ENCODE measurements at regions not wholly inside any gene's neighbourhood (a gene's known extent, or its start where the extent isn't known, plus 50 kb on each side); places are given as distances from the start of the nearest gene placed in this dataset.

- DNase-seq (ENCODE audit: low spot score) (no peak), ATAC-seq (no peak)
- no peak for TF ChIP-seq ZNF331 (CRISPR knock-in tag; IDR thresholded peaks at IDR 0.05; ENCODE audit: low read depth)
- TF ChIP-seq STAT1 (IDR thresholded peaks at IDR 0.05; ENCODE audit: unreplicated experiment) = no peak
- no peak for TF ChIP-seq EZH2phosphoT487 (IDR thresholded peaks at IDR 0.05; ENCODE audit: unreplicated experiment)
- TF ChIP-seq ZNF114 (CRISPR knock-in tag; IDR thresholded peaks at IDR 0.05) = no peak
- TF ChIP-seq REST (IDR thresholded peaks at IDR 0.05; ENCODE audit: unreplicated experiment) = no peak
- no peak for TF ChIP-seq ETS1 (IDR thresholded peaks at IDR 0.05)
- no peak for TF ChIP-seq CTCF (conservative IDR thresholded peaks at IDR 0.05; ENCODE audit: low read depth in 2 of 2)
- no peak for TF ChIP-seq CREB1 (CRISPR knock-in tag; IDR thresholded peaks at IDR 0.05; ENCODE audit: low read depth)
- no peak for TF ChIP-seq POLR2AphosphoS5 (IDR thresholded peaks at IDR 0.05; ENCODE audit: low read depth)
- TF ChIP-seq ZNF462 (CRISPR knock-in tag; IDR thresholded peaks at IDR 0.05) = no peak
- TF ChIP-seq JUNB (IDR thresholded peaks at IDR 0.05; ENCODE audit: unreplicated experiment) = no peak
- TF ChIP-seq EZH2 (IDR thresholded peaks at IDR 0.05; ENCODE audit: low read depth, unreplicated experiment) = no peak
- H3K4me1 ChIP-seq (ENCODE audit: insufficient read depth) = no peaks in the 10 kb centered on the region
- no peaks in the 10 kb centered on the region for H4K20me1 ChIP-seq (replicated peaks; ENCODE audit: insufficient read depth)
- Mint-ChIP-seq H3K27me3 (ENCODE audit: insufficient read depth, low read depth, poor library complexity) (peaks cover 9% of the 10 kb centered on the region), H3K4me1 (no peaks in the 10 kb centered on the region), H3K9me3 (peaks cover 46% of the 10 kb centered on the region), H3K27ac (no peak overlapping the region), H3K36me3 (ENCODE audit: low read depth) (peaks cover 17% of the 10 kb centered on the region; the same call in 2 of the 3 replicates), H3K4me3 (no peak overlapping the region)
- no peak overlapping the region for H3K27ac ChIP-seq (ENCODE audit: low read depth)
- no peaks in the 10 kb centered on the region for H3K27me3 ChIP-seq (ENCODE audit: insufficient read depth)
- H3K4me3 ChIP-seq = no peak overlapping the region
- H3K79me2 ChIP-seq (replicated peaks; ENCODE audit: insufficient read depth) = no peaks in the 10 kb centered on the region
- no peaks in the 10 kb centered on the region for H3F3A ChIP-seq (replicated peaks; ENCODE audit: low read depth)
- H3K9me2 ChIP-seq (ENCODE audit: insufficient read depth) = peaks cover 13% of the 10 kb centered on the region
- no peak overlapping the region for H2AFZ ChIP-seq
- no peak overlapping the region for H3K4me2 ChIP-seq
- H3K36me3 ChIP-seq (ENCODE audit: insufficient read depth) = no peaks in the 10 kb centered on the region
Observed at GRCh38 chr16:13696017-13696416, 223.9 kb upstream of the ERCC4 start.
